PC-3 (cell line): ENCODE measurements at regions not wholly inside any gene's neighbourhood (a gene's known extent, or its start where the extent isn't known, plus 50 kb on each side); places are given as distances from the start of the nearest gene placed in this dataset.

Experiments
- EZH2 ChIP-seq: fragments of 300-600 bp; sonication (generic); IDR thresholded peaks from one replicate; pipeline ENCODE4 v1.6.1; 2017; ENCODE audit warnings: antibody characterized with exemption, mild to moderate bottlenecking, low read length; ENCODE audit not compliant: unreplicated experiment
- TF ChIP-seq, protein P1 (sequence below): fragments of 300-600 bp; sonication (generic); conservative IDR thresholded peaks from 2 replicates; pipeline ENCODE4 v1.5.1; 2017; ENCODE audit warnings: antibody characterized with exemption, low read depth, mild to moderate bottlenecking, low read length

DNA sequence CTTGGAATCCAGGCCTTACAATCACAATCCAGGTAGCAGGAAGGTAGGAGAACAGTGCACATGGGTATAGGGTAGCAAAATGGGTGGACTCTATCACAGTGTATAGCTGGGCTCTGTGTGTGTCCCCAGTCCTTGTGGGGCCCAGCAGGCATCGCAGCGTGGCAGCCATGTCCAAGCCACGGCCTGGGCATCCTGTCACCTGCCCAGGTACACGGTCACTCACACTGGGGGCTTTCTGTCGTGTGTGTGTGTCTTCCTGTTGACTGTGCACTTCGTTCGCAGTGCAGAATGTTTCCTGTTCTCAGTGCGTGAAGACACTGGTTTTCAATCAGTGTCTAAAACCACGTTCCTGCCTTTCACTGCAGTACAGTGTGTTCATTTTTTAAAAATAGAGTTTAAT is 523.2 kb upstream of the JARID2 start:
- no peak for TF ChIP-seq EZH2
- TF ChIP-seq, protein P1, sequence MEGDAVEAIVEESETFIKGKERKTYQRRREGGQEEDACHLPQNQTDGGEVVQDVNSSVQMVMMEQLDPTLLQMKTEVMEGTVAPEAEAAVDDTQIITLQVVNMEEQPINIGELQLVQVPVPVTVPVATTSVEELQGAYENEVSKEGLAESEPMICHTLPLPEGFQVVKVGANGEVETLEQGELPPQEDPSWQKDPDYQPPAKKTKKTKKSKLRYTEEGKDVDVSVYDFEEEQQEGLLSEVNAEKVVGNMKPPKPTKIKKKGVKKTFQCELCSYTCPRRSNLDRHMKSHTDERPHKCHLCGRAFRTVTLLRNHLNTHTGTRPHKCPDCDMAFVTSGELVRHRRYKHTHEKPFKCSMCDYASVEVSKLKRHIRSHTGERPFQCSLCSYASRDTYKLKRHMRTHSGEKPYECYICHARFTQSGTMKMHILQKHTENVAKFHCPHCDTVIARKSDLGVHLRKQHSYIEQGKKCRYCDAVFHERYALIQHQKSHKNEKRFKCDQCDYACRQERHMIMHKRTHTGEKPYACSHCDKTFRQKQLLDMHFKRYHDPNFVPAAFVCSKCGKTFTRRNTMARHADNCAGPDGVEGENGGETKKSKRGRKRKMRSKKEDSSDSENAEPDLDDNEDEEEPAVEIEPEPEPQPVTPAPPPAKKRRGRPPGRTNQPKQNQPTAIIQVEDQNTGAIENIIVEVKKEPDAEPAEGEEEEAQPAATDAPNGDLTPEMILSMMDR = no peak
